ENCODE measurements at regions not wholly inside any gene's neighbourhood (a gene's known extent, or its start where the extent isn't known, plus 50 kb on each side); places are given as distances from the start of the nearest gene placed in this dataset.

DNA sequence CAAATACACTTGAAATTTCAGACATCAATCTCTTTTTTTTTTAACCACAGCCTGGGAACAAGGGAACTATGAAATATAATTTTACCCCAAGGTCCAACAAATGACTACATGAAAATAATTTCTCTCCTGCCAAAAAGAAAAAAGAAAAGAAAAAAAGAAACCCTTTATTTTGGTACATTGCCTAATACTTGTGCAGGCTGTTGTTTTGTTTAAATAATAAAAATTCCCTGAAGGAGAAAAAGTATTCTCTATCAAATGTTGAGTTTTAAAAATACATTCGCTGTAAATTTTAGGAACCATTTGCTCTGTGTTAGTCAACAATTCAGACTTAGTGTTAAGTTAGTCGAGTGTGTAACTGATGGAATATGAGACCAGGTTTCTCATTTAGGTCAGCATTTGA, 155.4 kb downstream of the PRDM6 start:
- ATAC-seq (no peak), DNase-seq (no peak)
- Histone ChIP-seq H3K4me1 (no peaks in the 10 kb centered on the region), H3K4me3 (no peak overlapping the region), H3K9me3 (no peaks in the 10 kb centered on the region), H3K27ac (no peak overlapping the region), H3K36me3 (no peaks in the 10 kb centered on the region), H3K27me3 (ENCODE audit: low read depth) (no peaks in the 10 kb centered on the region)
- TF ChIP-seq, protein P1, sequence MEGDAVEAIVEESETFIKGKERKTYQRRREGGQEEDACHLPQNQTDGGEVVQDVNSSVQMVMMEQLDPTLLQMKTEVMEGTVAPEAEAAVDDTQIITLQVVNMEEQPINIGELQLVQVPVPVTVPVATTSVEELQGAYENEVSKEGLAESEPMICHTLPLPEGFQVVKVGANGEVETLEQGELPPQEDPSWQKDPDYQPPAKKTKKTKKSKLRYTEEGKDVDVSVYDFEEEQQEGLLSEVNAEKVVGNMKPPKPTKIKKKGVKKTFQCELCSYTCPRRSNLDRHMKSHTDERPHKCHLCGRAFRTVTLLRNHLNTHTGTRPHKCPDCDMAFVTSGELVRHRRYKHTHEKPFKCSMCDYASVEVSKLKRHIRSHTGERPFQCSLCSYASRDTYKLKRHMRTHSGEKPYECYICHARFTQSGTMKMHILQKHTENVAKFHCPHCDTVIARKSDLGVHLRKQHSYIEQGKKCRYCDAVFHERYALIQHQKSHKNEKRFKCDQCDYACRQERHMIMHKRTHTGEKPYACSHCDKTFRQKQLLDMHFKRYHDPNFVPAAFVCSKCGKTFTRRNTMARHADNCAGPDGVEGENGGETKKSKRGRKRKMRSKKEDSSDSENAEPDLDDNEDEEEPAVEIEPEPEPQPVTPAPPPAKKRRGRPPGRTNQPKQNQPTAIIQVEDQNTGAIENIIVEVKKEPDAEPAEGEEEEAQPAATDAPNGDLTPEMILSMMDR (IDR thresholded peaks at IDR 0.05) = no peak
- intact Hi-C loops (cut with DNase I) = no loop called here

Data from lower lobe of right lung (tissue), 2 donors.